ENCODE measurements at regions not wholly inside any gene's neighbourhood (a gene's known extent, or its start where the extent isn't known, plus 50 kb on each side); places are given as distances from the start of the nearest gene placed in this dataset.

- Histone ChIP-seq H2AFZ (ENCODE audit: insufficient read depth, low read length, poor library complexity) (no peak overlapping the region), H2AK5ac (ENCODE audit: low read length) (no peak overlapping the region), H3K4ac (ENCODE audit: low read depth, low read length) (no peak overlapping the region), H3K9ac (ENCODE audit: low read length) (no peak overlapping the region), H2BK120ac (ENCODE audit: insufficient read depth, low read length, poor library complexity) (no peak overlapping the region), H3K18ac (ENCODE audit: low read length) (no peak overlapping the region), H3K36me3 (ENCODE audit: control insufficient read depth in 1 of 2, insufficient read depth in 2 of 2, low read length in 2 of 2) (no peaks in the 10 kb centered on the region), H3K9me3 (ENCODE audit: insufficient read depth, low read depth, low read length) (no peaks in the 10 kb centered on the region), H2BK12ac (ENCODE audit: low read length) (no peak overlapping the region), H3K27me3 (ENCODE audit: insufficient read depth, low read length) (no peaks in the 10 kb centered on the region), H4K12ac (ENCODE audit: low read depth, low read length) (no peak overlapping the region), H2BK5ac (ENCODE audit: low read depth, low read length, poor library complexity) (no peak overlapping the region), H3K4me1 (ENCODE audit: control insufficient read depth in 1 of 2, insufficient read depth in 2 of 2, low read length in 2 of 2) (no peaks in the 10 kb centered on the region), H3K23ac (ENCODE audit: low read length) (no peak overlapping the region), H3K14ac (ENCODE audit: low read length) (no peak overlapping the region), H4K8ac (ENCODE audit: low read depth, low read length) (no peak overlapping the region), H3K4me2 (ENCODE audit: low read length) (no peak overlapping the region), H3K79me1 (ENCODE audit: low read length) (no peaks in the 10 kb centered on the region), H3K4me3 (ENCODE audit: low read depth, low read length) (no peak overlapping the region), H3K27ac (ENCODE audit: low read depth, low read length) (no peak overlapping the region), H4K91ac (ENCODE audit: low read depth, low read length) (no peak overlapping the region), H3K79me2 (ENCODE audit: control insufficient read depth, insufficient read depth, low read length, poor library complexity) (no peaks in the 10 kb centered on the region)
- WGBS (ENCODE audit: extremely low coverage, insufficient coverage, insufficient read length) = no CpG with 5 or more reads among the region's 1 CpG
- no peak for DNase-seq
These were observed 739.2 kb downstream of the MRPL39 start for GRCh38 chr21:24868117-24868516.

- H3K4me3 ChIP-seq (ENCODE audit: low read depth, low read length) = no peak overlapping the region
- H3K79me2 ChIP-seq (ENCODE audit: control insufficient read depth, insufficient read depth, low read length, poor library complexity) = no peaks in the 10 kb centered on the region
- no peak overlapping the region for H2AK5ac ChIP-seq (ENCODE audit: low read length)
- no peak overlapping the region for H2AFZ ChIP-seq (ENCODE audit: insufficient read depth, low read length, poor library complexity)
- no peak overlapping the region for H4K12ac ChIP-seq (ENCODE audit: low read depth, low read length)
- no peak overlapping the region for H4K91ac ChIP-seq (ENCODE audit: low read depth, low read length)
- no CpG with 5 or more reads among the region's 1 CpG for WGBS (ENCODE audit: extremely low coverage, insufficient coverage, insufficient read length)
- H3K14ac ChIP-seq (ENCODE audit: low read length) = no peak overlapping the region
- H4K8ac ChIP-seq (ENCODE audit: low read depth, low read length) = no peak overlapping the region
- no peak overlapping the region for H3K18ac ChIP-seq (ENCODE audit: low read length)
- no peak overlapping the region for H2BK12ac ChIP-seq (ENCODE audit: low read length)
- no peak overlapping the region for H3K4me2 ChIP-seq (ENCODE audit: low read length)
- no peak for DNase-seq
- no peaks in the 10 kb centered on the region for H3K9me3 ChIP-seq (ENCODE audit: insufficient read depth, low read depth, low read length)
- no peak overlapping the region for H2BK120ac ChIP-seq (ENCODE audit: insufficient read depth, low read length, poor library complexity)
- H3K27me3 ChIP-seq (ENCODE audit: insufficient read depth, low read length) = no peaks in the 10 kb centered on the region
- no peaks in the 10 kb centered on the region for H3K4me1 ChIP-seq (ENCODE audit: control insufficient read depth in 1 of 2, insufficient read depth in 2 of 2, low read length in 2 of 2)
- H2BK5ac ChIP-seq (ENCODE audit: low read depth, low read length, poor library complexity) = no peak overlapping the region
- no peaks in the 10 kb centered on the region for H3K36me3 ChIP-seq (ENCODE audit: control insufficient read depth in 1 of 2, insufficient read depth in 2 of 2, low read length in 2 of 2)
- H3K79me1 ChIP-seq (ENCODE audit: low read length) = no peaks in the 10 kb centered on the region
- H3K9ac ChIP-seq (ENCODE audit: low read length) = no peak overlapping the region
- H3K23ac ChIP-seq (ENCODE audit: low read length) = no peak overlapping the region
- H3K4ac ChIP-seq (ENCODE audit: low read depth, low read length) = no peak overlapping the region
- H3K27ac ChIP-seq (ENCODE audit: low read depth, low read length) = no peak overlapping the region
These were observed 745.8 kb downstream of the MRPL39 start for GRCh38 chr21:24861471-24861870.

GRCh38 chr21:24856326-24856725 is 751.0 kb downstream of the MRPL39 start:
- Histone ChIP-seq H3K23ac (ENCODE audit: low read length) (no peak overlapping the region), H3K9ac (ENCODE audit: low read length) (no peak overlapping the region)
- no CpG with 5 or more reads among the region's 1 CpG for WGBS (ENCODE audit: extremely low coverage, insufficient coverage, insufficient read length)

GRCh38 chr21:24852610-24853195 is 754.6 kb downstream of the MRPL39 start:
- H2BK120ac ChIP-seq (ENCODE audit: insufficient read depth, low read length, poor library complexity) = no peak overlapping the region
- H3K23ac ChIP-seq (ENCODE audit: low read length) = no peak overlapping the region
- no peak overlapping the region for H3K4me2 ChIP-seq (ENCODE audit: low read length)
- H3K4me3 ChIP-seq (ENCODE audit: low read depth, low read length) = no peak overlapping the region
- H3K79me1 ChIP-seq (ENCODE audit: low read length) = no peaks in the 10 kb centered on the region
- no peak overlapping the region for H3K4ac ChIP-seq (ENCODE audit: low read depth, low read length)
- no peak overlapping the region for H2AK5ac ChIP-seq (ENCODE audit: low read length)
- H3K9ac ChIP-seq (ENCODE audit: low read length) = no peak overlapping the region
- no peaks in the 10 kb centered on the region for H3K36me3 ChIP-seq (ENCODE audit: control insufficient read depth in 1 of 2, insufficient read depth in 2 of 2, low read length in 2 of 2)
- no peak overlapping the region for H2BK12ac ChIP-seq (ENCODE audit: low read length)
- H3K14ac ChIP-seq (ENCODE audit: low read length) = no peak overlapping the region
- no peak for DNase-seq
- H4K91ac ChIP-seq (ENCODE audit: low read depth, low read length) = no peak overlapping the region
- no peak overlapping the region for H4K8ac ChIP-seq (ENCODE audit: low read depth, low read length)
- no peak overlapping the region for H3K27ac ChIP-seq (ENCODE audit: low read depth, low read length)
- H2BK5ac ChIP-seq (ENCODE audit: low read depth, low read length, poor library complexity) = no peak overlapping the region
- no CpG with 5 or more reads among the region's 1 CpG for WGBS (ENCODE audit: extremely low coverage, insufficient coverage, insufficient read length)
- no peaks in the 10 kb centered on the region for H3K79me2 ChIP-seq (ENCODE audit: control insufficient read depth, insufficient read depth, low read length, poor library complexity)
- no peaks in the 10 kb centered on the region for H3K9me3 ChIP-seq (ENCODE audit: insufficient read depth, low read depth, low read length)
- H3K27me3 ChIP-seq (ENCODE audit: insufficient read depth, low read length) = no peaks in the 10 kb centered on the region
- no peak overlapping the region for H3K18ac ChIP-seq (ENCODE audit: low read length)
- H3K4me1 ChIP-seq (ENCODE audit: control insufficient read depth in 1 of 2, insufficient read depth in 2 of 2, low read length in 2 of 2) = no peaks in the 10 kb centered on the region
- no peak overlapping the region for H2AFZ ChIP-seq (ENCODE audit: insufficient read depth, low read length, poor library complexity)
- no peak overlapping the region for H4K12ac ChIP-seq (ENCODE audit: low read depth, low read length)

More at GRCh38 chr21:24856326-24856725, 751.0 kb downstream of the MRPL39 start:
- Histone ChIP-seq H3K79me1 (ENCODE audit: low read length) (no peaks in the 10 kb centered on the region), H3K4me3 (ENCODE audit: low read depth, low read length) (no peak overlapping the region), H3K4me2 (ENCODE audit: low read length) (no peak overlapping the region), H3K36me3 (ENCODE audit: control insufficient read depth in 1 of 2, insufficient read depth in 2 of 2, low read length in 2 of 2) (no peaks in the 10 kb centered on the region), H3K79me2 (ENCODE audit: control insufficient read depth, insufficient read depth, low read length, poor library complexity) (no peaks in the 10 kb centered on the region), H4K12ac (ENCODE audit: low read depth, low read length) (no peak overlapping the region), H3K27ac (ENCODE audit: low read depth, low read length) (no peak overlapping the region), H3K9me3 (ENCODE audit: insufficient read depth, low read depth, low read length) (no peaks in the 10 kb centered on the region), H3K14ac (ENCODE audit: low read length) (no peak overlapping the region), H3K4ac (ENCODE audit: low read depth, low read length) (no peak overlapping the region), H3K4me1 (ENCODE audit: control insufficient read depth in 1 of 2, insufficient read depth in 2 of 2, low read length in 2 of 2) (no peaks in the 10 kb centered on the region), H3K18ac (ENCODE audit: low read length) (no peak overlapping the region), H2BK5ac (ENCODE audit: low read depth, low read length, poor library complexity) (no peak overlapping the region), H4K91ac (ENCODE audit: low read depth, low read length) (no peak overlapping the region), H2AFZ (ENCODE audit: insufficient read depth, low read length, poor library complexity) (no peak overlapping the region), H4K8ac (ENCODE audit: low read depth, low read length) (no peak overlapping the region), H3K27me3 (ENCODE audit: insufficient read depth, low read length) (no peaks in the 10 kb centered on the region), H2AK5ac (ENCODE audit: low read length) (no peak overlapping the region), H2BK120ac (ENCODE audit: insufficient read depth, low read length, poor library complexity) (no peak overlapping the region), H2BK12ac (ENCODE audit: low read length) (no peak overlapping the region)
- no peak for DNase-seq
